HepG2 (cell line): ENCODE measurements at regions not wholly inside any gene's neighbourhood (a gene's known extent, or its start where the extent isn't known, plus 50 kb on each side); places are given as distances from the start of the nearest gene placed in this dataset.

Source experiments
- AFF4 ChIP-seq: sonication (generic); formaldehyde crosslinking; IDR thresholded peaks from 2 replicates; pipeline ENCODE4 v1.4.0; 2020; ENCODE audit warnings: missing genetic modification reagents
- HINFP ChIP-seq: sonication (generic); formaldehyde crosslinking; IDR thresholded peaks from 2 replicates; pipeline ENCODE4 v1.4.0; 2020; ENCODE audit warnings: low read depth, mild to moderate bottlenecking, missing genetic modification reagents
- HNRNPL ChIP-seq: fragments of 200-400 bp; formaldehyde crosslinking; IDR thresholded peaks from 2 replicates; pipeline ENCODE4 v1.6.1; 2017; ENCODE audit warnings: mild to moderate bottlenecking, low read depth, low read length
- MED1 ChIP-seq: sonication (generic); formaldehyde crosslinking; IDR thresholded peaks from 2 replicates; pipeline ENCODE4 v1.4.0; 2020; ENCODE audit warnings: missing genetic modification reagents
- MIER3 ChIP-seq: IDR thresholded peaks from 2 replicates; pipeline ENCODE4 v1.6.1; 2016; ENCODE audit warnings: missing compliant biosample characterization, borderline replicate concordance
- SNAPC4 ChIP-seq: sonication (generic); formaldehyde crosslinking; IDR thresholded peaks from 2 replicates; pipeline ENCODE4 v1.4.0; 2020; ENCODE audit warnings: mild to moderate bottlenecking, missing genetic modification reagents
- SP5 ChIP-seq: IDR thresholded peaks from 2 replicates; pipeline ENCODE4 v1.6.1; 2016; ENCODE audit warnings: low read depth, borderline replicate concordance
- ZNF12 ChIP-seq: sonication (generic); formaldehyde crosslinking; IDR thresholded peaks from 2 replicates; pipeline ENCODE4 v1.5.0; 2020; ENCODE audit warnings: missing genetic modification reagents
- ZNF18 ChIP-seq: sonication (generic); formaldehyde crosslinking; IDR thresholded peaks from 2 replicates; pipeline ENCODE4 v1.8.0; 2022; ENCODE audit warnings: mild to moderate bottlenecking, missing genetic modification reagents; ENCODE audit not compliant: insufficient replicate concordance
- ZNF281 ChIP-seq: sonication (generic); formaldehyde crosslinking; IDR thresholded peaks from 2 replicates; pipeline ENCODE4 v1.4.0; 2020; ENCODE audit warnings: missing genetic modification reagents, borderline replicate concordance

- TF ChIP-seq SNAPC4 (CRISPR knock-in tag) (no peak), MED1 (CRISPR knock-in tag) (peak; percentile 100), HNRNPL (no peak), SP5 (CRISPR knock-in tag) (peak; percentile 77), MIER3 (CRISPR knock-in tag) (peak; percentile 83), ZNF281 (CRISPR knock-in tag) (peak; percentile 70; the same call in 1 of the 2 replicates), ZNF12 (CRISPR knock-in tag) (peak; percentile 69; the same call in 1 of the 2 replicates), AFF4 (peak; percentile 77; the same call in 1 of the 2 replicates), ZNF18 (CRISPR knock-in tag) (peak; percentile 51), HINFP (CRISPR knock-in tag) (0 out of 2 replicates have a peak, but pooled peaks have one; percentile 71)
These were observed 347.7 kb upstream of the TGFBR2 start (continued) for GRCh38 chr3:30258426-30259392.
